NCI-H128 (cell line): ENCODE measurements at regions not wholly inside any gene's neighbourhood (a gene's known extent, or its start where the extent isn't known, plus 50 kb on each side); places are given as distances from the start of the nearest gene placed in this dataset.
"Not testable (repeated sequence)": the region's sequence is repeated elsewhere in the genome, so short reads cannot be mapped to it uniquely, and the experiment has no call there.

Source experiments
- DNase-seq: peaks from one replicate; lab custom pipeline; 2025; ENCODE audit not compliant: unreplicated experiment; lab: John Stamatoyannopoulos, UW

DNA sequence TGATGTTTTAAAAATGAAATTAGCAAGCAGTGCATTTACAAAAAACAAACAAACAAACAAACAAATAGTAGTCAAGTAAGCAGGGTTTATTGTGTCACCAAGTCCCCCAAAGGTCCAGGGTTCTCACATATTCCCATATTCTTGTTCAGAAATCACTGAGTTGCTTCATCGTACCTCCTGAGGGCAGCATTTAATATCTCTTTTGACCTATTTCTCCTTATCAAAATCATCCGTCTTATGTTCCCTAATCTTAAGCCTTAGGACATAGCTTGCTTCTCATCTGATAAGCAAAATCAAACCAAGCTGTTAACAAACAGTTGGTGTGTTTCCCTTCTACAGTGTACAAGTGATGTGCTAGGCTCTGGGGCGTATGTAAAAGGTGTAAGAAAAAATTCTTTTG is 109.5 kb upstream of the MAN2A1 start:
- DNase-seq = no peak

DNA sequence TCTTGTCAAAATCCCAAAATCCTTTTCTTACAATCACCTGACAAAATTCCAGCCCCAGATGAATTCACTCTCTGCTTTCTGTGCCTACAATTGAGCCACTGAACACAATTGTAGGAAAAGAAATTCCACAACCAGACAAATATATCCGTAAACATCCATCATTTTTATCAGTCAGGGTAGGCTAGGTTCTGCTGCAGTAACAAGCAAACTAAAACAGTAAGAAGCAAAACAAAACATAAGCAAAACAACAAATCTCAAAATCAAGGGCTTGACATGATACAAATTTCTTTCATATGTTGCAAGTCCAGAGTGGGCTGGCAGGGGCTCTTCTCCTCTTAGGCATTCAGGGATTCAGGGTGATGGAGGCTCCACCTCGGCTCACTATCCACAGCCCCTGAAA is 114.2 kb upstream of the MAN2A1 start:
- DNase-seq = no peak

DNA sequence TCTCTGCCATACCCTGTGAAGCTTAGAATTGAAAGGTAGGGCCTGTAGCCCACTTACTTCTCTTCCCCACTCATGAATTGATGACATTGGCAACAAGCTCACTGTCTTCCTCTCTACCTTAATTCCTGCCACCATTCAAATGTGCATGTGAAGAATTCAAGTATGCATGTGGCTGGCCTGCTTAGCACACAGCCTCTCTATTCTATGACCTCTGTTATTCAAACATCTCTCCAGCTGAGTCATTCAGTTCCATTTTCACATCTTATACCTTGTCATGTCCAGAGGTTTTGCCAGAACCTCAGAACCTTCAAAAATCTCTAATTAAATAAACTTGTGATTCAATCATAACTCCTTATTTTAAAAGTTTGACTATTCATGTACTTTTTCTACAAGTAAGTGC is 114.7 kb upstream of the MAN2A1 start:
- no peak for DNase-seq

DNA sequence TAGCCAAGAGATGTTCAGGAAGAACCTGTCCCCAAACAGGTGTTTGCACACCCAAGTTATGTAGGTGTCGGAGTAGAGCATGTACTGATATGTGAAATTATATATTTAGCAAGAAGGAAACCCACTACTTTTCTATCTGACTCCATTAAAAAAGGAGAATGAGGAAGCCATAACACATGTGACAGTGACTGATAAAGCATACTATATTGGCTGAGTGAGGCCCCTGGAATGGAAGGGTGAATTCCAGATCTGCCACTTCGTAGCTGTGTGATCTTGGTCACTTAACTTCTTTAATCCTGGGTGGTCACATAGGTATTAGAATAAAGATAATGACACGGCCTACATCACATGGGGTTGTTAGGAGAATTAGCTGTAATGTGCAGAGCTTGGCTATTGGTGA is 116.0 kb upstream of the MAN2A1 start:
- DNase-seq = no peak

DNA sequence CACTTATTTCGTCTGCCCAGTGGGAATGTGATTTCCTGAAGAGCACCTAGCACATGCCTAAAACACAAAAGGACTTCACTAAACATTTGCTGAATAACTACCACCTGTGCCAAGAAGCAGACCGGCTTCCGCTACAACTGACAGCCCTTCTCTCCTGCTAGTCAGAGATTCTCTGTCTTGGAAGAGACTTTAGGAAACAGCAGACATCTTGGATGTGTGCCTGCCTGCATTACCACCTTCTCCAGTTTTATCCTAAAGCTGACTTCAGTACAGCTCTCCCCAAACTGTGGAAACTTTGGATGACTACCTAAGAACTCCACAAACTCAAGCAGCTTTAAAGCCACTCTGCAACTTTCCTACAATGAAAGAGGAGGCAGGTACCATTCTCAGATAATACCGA is 116.5 kb upstream of the MAN2A1 start:
- DNase-seq = no peak

DNA sequence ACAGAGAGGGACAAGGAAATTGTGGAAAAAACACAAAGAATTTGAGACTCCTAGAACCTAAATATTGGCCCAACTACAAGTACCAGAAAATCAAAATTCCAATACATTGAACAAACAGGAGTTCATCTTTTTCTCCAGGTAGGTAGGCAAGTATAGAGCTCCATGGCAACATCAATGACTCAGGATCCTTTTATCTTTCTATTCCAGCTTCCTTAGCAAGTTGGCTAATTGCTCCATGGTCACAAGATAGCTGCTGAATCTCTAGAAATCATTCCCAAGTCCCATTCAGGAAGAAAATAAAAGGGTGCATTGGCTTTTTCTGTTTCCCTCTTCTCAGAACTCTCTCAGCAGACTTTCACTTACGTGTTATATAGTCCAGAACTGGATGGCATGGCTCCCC is 117.9 kb upstream of the MAN2A1 start:
- DNase-seq = no peak

DNA sequence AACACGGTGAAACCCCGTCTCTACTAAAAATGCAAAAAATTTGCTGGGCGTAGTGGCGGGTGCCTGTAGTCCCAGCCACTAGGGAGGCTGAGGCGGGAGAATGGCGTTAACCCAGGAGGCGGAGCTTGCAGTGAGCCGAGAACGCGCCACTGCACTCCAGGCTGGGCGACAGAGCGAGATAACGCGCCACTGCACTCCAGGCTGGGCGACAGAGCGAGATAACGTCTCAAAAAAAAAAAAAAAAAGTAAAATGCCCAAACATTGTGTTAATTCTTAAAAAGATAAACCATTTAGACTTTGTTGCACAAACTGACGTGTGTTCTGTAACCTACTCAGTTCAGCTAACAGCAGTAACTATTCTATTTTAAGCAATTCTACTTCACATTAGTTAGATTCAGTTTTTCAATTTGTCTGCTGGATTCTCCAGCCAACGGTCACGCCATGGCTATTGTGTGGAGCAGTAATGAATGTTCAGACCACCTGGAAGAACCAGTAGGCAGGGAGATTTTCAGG is 119.3 kb upstream of the MAN2A1 start:
- no peak for DNase-seq

DNA sequence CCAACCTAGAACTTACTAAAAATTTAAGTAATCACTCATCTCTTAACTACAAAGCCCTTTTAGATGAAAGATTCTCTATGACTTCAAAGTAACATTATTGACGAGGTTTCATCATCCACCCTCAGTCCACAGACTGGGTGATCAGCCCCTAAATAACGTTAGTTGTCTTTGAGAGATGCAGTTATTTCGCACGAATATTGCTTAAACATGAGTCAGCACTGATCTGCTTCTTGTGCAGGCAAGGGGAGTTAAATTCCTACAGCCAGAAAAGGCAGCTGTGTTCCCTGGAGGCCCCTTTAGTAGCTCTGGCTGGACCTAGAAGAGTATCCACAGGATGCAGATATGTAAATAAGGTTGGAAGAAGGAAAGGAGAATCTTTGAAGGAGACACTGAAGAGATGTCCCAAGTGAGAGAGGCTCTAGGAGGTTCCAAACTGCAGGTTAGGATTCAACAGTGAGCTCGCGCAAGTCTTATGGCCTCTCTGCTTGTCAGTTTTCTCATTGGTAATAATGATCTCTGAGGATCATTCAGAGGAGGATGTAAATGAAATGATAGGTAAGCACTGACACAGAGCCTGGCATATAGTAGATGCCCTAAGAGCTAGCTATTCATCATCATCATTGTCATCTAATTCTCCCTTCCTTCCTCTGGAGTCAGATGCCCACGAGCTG is 122.2 kb upstream of the MAN2A1 start:
- no peak for DNase-seq

DNA sequence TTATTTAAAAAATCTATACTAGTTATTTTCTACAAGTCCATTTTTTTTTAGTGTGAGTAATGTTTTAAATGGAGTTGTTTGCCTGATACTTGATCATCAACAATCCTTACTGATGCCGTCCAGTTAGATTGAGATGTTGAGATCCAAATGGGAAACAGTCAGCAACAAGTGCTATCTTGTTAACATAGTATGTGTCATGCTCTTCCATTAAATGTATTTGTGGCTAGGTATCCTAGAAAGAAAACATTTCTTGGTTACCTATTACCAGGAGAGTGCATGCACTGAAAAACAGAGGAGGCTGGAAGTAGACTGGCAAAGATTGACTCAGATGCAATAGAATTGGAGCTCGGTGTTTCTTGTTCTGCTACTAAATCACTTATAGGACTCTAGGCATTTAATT is 123.4 kb upstream of the MAN2A1 start:
- DNase-seq = no peak

DNA sequence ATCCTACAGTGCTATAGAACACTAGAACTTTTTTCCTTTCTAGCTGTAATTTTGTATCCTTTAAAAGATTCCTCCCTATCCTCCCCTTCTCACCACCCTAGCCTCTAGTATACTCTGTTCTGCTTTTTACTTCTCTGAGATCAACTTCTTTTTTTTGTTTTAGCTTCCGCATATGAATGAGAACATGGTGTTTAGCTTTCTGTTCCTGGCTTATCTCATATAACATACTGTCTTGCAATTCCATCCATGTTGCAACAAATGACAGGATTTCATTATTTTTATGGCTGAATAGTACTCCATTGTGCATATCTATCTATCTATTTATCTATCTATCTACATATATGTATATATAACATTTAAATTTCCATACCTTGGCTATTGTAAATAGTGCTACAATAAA is 126.0 kb upstream of the MAN2A1 start:
- no peak for DNase-seq

DNA sequence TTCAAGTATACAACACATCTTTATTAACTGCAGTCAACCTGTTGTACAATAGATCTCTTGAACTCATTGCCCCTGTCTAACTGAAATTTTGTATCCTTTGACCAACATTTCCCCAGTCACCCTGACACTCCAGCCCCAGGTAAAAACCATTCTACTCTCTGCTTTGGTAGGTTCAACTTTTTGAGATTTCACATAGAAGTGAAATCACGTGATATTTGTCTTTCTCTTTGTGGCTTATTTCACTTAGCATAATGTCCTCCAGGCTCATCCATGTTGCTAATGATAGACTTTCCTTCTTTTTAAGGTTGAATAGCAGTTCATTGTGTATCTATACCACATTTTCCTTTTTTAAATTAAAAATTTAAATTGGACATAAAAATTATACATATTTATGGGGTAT is 126.5 kb upstream of the MAN2A1 start:
- no peak for DNase-seq

DNA sequence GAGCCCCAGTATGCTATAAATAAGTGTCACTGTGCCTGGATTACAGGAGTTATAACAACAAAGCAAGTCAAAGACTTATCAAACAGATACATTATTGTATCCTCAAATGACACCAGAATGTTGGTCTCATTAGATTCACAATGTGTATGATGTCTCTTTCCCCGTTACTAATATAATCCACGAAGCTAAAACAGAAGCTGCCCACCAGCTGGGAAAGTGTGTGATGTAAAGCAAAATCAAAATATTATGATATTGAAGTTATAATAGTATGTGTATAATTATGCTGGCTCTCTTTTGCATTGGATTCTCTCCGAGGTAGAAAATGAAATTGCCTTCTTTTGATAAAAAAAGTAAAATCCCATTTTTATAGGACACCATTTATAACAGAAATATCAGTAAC is 127.3 kb upstream of the MAN2A1 start:
- no peak for DNase-seq

DNA sequence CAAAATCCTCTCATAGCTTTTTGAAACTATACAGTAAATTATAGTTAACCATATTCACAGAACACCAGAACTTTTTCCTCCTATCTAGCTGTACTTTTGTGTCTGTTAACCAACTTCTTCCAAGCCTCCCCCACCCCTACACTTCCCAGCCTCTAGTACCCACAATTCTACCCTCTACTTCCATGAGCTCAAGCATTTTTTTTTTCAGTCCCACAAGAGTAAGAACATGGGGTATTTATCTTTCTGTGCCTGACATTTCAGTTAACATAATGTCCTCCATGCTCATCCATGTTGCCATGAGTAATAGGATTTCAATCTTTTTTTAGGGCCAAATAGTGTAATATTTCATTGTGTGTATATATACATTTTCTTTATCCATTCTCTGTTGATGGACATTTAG is 128.3 kb upstream of the MAN2A1 start:
- DNase-seq = no peak

DNA sequence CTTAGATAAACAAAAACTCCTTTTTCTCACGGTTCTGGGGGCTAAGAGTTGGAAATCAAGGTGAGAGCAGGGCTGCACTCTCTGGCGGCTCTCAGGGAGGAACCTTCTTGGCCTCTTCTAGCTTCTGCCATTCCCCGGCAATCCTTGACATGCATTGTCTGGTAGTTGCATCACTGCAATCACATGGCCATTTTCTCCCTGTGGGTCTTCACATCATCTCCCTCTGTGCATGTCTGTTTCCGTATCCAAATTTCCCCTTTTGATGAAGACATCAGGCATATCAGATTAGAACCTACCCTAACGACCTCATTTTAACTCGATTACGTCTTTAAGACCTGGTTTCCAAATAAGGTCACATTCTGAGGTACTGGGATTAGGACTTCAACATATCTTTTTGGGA is 129.2 kb upstream of the MAN2A1 start:
- DNase-seq = no peak

DNA sequence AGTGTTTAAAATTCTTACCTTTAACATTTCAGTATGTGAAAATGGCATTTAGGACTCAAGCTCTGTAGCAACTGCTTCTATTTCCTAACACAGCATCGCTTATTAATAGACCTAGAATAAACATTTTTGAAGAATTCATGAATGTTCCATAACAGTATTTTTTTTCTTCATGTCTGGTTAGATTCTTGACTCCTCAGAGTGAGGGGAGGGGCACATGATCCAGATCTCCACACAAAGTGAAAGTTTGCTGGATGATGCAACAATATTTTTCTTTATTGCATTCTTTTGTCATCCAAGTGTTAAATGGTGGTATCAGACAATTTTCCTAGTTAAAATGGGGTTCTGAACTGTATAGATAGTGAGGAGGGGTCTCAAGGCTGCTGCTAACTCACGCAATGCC is 130.8 kb upstream of the MAN2A1 start:
- no peak for DNase-seq

DNA sequence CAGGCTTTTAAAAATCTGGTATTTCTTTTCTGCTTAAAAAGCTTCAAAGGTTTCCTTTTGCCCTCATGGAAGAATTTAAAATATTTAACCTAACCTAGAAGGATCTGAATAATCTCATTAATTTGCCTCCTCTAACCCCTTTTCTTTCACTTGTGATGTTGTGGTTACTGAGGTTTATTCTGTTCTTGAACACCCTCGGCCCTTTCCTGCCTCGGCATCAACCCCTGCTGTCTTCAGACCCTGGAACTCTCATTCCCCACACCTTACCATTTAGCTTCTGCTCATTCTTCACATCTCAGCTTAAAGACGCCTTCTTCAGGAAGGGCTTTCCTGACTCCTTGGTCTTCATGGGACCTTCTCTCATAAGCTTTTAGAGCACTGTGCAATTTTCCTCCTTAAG is 131.4 kb upstream of the MAN2A1 start:
- DNase-seq = no peak

DNA sequence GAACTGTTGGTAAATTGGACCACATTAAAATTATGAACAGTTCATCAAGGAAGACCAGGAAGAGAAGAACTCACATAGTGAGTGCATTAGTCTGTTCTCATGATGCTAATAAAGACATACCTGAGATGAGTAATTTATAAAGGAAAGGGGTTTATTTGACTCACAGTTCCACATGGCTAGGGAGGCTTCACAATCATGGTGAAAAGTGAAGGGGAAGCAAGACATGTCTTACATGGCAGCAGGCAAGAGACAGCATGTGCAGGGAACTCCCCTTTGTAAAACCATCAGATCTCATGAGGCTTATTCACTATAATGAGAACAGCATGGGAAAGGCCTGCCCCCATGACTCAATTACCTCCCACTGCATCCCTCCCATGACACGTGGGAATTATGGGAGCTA is 135.9 kb upstream of the MAN2A1 start:
- DNase-seq = no peak

DNA sequence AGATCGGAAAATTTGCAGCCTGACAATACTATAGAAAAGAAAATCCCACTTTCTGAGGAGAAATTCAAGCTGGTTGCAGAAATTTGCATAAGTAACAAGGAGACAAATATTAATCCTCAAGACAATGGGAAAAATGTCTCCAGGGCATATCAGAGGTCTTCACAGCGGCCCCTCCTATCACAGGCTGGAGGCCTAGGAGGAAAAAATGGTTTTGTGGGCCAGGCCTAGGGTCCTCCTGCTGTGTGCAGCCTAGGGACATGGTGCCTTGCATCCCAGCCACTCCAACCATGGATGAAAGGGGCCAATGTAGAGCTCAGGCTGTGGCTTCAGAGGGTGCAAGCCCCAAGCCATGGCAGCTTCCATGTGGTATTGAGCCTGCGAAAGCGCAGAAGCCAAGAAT is 138.5 kb upstream of the MAN2A1 start:
- DNase-seq = not testable (repeated sequence)

DNA sequence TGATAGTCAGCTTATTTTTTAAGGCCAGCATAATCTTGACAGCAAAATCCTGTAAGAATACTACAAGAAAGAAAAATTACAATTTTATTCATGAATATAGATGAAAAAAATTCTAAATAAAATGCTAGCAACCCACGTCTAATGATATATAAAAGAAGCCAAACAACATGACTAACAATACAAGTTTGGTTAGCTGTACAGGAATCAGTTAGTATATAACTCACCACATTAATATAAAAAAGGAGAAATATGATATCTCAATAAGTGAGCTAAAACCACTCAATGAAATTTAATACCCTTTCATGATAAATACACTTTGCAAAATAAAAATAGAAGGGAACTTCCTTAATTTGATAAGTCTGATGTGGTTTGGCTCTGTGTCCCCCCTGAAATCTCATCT is 139.7 kb upstream of the MAN2A1 start:
- no peak for DNase-seq

DNA sequence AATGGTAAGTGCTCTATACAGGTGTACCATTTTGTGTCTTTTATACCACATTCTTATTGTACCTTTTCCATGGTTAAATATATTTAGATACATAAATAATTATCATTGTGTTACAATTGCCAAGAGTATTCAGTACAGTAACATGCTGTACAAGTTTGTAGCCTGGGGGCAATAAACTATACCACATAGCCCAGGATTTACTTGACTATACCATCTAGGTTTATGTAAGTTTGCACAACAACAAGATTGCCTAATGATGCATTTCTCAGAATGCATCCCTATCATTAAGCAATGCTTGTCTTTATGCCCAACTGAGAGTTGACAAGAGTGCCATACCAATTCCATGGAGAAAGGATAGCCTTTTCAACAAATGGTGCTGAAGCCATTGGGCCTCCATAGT is 136.7 kb upstream of the PJA2 start:
- DNase-seq = no peak

DNA sequence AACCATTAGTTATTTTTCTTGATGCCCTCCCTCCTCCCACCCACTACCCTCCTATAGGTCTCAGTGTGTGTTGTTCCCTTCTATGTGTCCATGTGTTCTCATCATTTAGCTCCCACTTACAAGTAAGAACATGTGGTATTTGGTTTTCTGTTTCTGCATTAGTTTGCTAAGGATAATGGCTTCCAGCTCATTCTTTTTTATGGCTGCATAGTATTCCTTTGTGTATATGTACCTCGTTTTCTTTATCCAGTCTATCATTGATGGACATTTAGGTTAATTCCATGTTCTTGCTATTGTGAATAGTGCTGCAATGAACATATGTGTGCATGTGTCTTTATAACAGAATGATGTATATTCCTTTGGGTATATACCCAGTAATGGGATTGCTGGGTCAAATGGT is 135.1 kb upstream of the PJA2 start:
- not testable (repeated sequence) for DNase-seq

DNA sequence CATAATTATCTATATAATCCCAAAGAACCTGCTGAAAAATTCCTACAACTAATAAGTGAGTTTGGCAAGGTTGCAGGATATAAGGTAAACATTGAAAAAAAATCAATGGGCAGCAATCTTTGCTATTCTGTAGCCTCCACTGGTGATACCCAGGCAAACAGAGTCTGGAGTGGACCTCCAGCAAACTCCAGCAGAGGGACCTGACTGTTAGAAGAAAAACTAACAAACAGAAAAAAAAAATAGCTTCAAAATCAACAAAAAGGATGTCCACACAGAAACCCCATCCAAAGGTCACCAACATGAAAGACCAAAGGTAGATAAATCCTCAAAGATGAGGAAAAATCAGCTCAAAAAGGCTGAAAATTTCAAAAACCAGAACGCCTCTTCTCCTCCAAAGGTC is 128.9 kb upstream of the PJA2 start:
- not testable (repeated sequence) for DNase-seq

DNA sequence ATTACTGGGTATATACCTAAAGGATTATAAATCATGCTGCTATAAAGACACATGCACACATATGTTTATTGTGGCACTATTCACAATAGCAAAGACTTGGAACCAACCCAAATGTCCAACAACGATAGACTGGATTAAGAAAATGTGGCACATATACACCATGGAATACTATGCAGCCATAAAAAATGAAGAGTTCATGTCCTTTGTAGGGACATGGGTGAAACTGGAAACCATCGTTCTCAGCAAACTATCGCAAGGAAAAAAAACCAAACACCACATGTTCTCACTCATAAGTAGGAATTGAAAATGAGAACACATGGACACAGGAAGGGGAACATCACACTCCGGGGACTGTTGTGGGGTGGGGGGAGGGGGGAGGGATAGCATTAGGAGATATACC is 125.3 kb upstream of the PJA2 start:
- not testable (repeated sequence) for DNase-seq
